GM12878 (cell line): ENCODE measurements at regions not wholly inside any gene's neighbourhood (a gene's known extent, or its start where the extent isn't known, plus 50 kb on each side); places are given as distances from the start of the nearest gene placed in this dataset.

Source experiments
- ATAC-seq: fragments of 200-7000 bp; cut with Tn5 transposase; 3 replicates; pipeline ENCODE4 v1.9.1; 2020; ENCODE audit warnings: mild to moderate bottlenecking, moderate library complexity
- BruUV-seq: library from RNA; stranded (reverse); fragments of 400-500 nt; replicated peaks from 2 replicates; lab custom pipeline; 2021; lab: Mats Ljungman, UMichigan
- CTCF ChIA-PET: fragments of 300-600 bp; sonication (Branson Sonifier 250); formaldehyde crosslinking; extraction: SDS; loops from one replicate; lab custom pipeline; 2021; ENCODE audit warnings: inconsistent platforms; lab: Yijun Ruan, JAX
- POLR2A ChIA-PET: fragments of 350-600 bp; formaldehyde crosslinking; extraction: SDS; loops from one replicate; lab custom pipeline; 2021; ENCODE audit warnings: inconsistent platforms; lab: Charles Lee
- RAD21 ChIA-PET: fragments of 300-600 bp; sonication (Branson Sonifier 250); formaldehyde crosslinking; loops from one replicate; lab custom pipeline; 2023; ENCODE audit warnings: antibody characterized with exemption; ENCODE audit not compliant: unreplicated experiment; lab: Charles Lee
- SMC1A ChIA-PET: fragments of 300-600 bp; sonication (Branson Sonifier 250); formaldehyde crosslinking; loops from one replicate; lab custom pipeline; 2023; ENCODE audit not compliant: unreplicated experiment, uncharacterized antibody; lab: Charles Lee
- DNase-seq: peaks from one replicate; pipeline ENCODE4 v3.0.0-alpha.2; 2011; ENCODE audit warnings: low read depth, low spot score
- FAIRE-seq: peaks from 3 replicates; lab custom pipeline; 2011; peaks lifted over from hg19 to GRCh38; lab: Jason Lieb, UNC
- H2AFZ ChIP-seq: 2 replicates; pipeline ENCODE4 v1.6.0; 2011; ENCODE audit warnings: low read depth, low read length, control low read depth; ENCODE audit not compliant: control insufficient read depth
- H3K27ac ChIP-seq: 2 replicates; pipeline ENCODE4 v1.5.1; 2011; ENCODE audit warnings: control low read depth; ENCODE audit not compliant: control insufficient read depth, insufficient read depth
- H3K27me3 ChIP-seq, 2 experiments: replicated peaks in 1 of 2; 2 replicates each; pipeline versions ENCODE4 v1.6.0 to v1.6.1; 2011; ENCODE audit warnings: low read length in 1 of 2; ENCODE audit not compliant: control insufficient read depth in 2 of 2, insufficient read depth in 2 of 2
- H3K36me3 ChIP-seq, 2 experiments: 2 replicates each; pipeline ENCODE4 v1.5.1; 2011; ENCODE audit warnings: low read length in 1 of 2; ENCODE audit not compliant: control insufficient read depth in 2 of 2, insufficient read depth in 2 of 2
- H3K4me1 ChIP-seq: 2 replicates; pipeline ENCODE4 v1.6.1; 2011; ENCODE audit warnings: mild to moderate bottlenecking, low read length, moderate library complexity, mixed read lengths; ENCODE audit not compliant: control insufficient read depth, insufficient read depth
- H3K4me2 ChIP-seq: 2 replicates; pipeline ENCODE4 v1.6.0; 2011; ENCODE audit warnings: control low read depth; ENCODE audit not compliant: control insufficient read depth, insufficient read depth
- H3K4me3 ChIP-seq: fragments of 200-600 bp; sonication (generic); 2 replicates; pipeline ENCODE4 v1.5.1; 2016
- H3K79me2 ChIP-seq: 2 replicates; pipeline ENCODE4 v1.6.0; 2011; ENCODE audit warnings: low read length; ENCODE audit not compliant: control insufficient read depth, insufficient read depth
- H3K9ac ChIP-seq: 2 replicates; pipeline ENCODE4 v1.8.0; 2011; ENCODE audit warnings: low read length, control low read depth, mixed read lengths; ENCODE audit not compliant: control insufficient read depth, insufficient read depth
- H3K9me3 ChIP-seq: replicated peaks from 3 replicates; pipeline ENCODE4 v1.5.1; 2011; ENCODE audit warnings: mild to moderate bottlenecking, low read length; ENCODE audit not compliant: control insufficient read depth, insufficient read depth
- H4K20me1 ChIP-seq: 2 replicates; pipeline ENCODE4 v1.6.0; 2011; ENCODE audit not compliant: control insufficient read depth, insufficient read depth
- FOS ChIP-seq: IDR thresholded peaks from 3 replicates; pipeline ENCODE4 v1.6.1; 2011; ENCODE audit warnings: borderline replicate concordance; ENCODE audit not compliant: insufficient read length; ENCODE audit errors: extremely low read depth
- IRF4 ChIP-seq: IDR thresholded peaks from 2 replicates; pipeline ENCODE4 v1.6.1; 2011; ENCODE audit warnings: low read depth, low read length
- KAT2A ChIP-seq: conservative IDR thresholded peaks from 2 replicates; pipeline ENCODE4 v1.6.1; 2011; ENCODE audit warnings: low read depth, low read length; ENCODE audit not compliant: control insufficient read depth
- MTA2 ChIP-seq: fragments of 450-650 bp; IDR thresholded peaks from 2 replicates; pipeline ENCODE4 v1.6.1; 2016; ENCODE audit warnings: low read depth, mild to moderate bottlenecking, moderate library complexity
- NR2F1 ChIP-seq: fragments of 450-650 bp; conservative IDR thresholded peaks from 2 replicates; pipeline ENCODE4 v1.6.1; 2017; ENCODE audit warnings: mild to moderate bottlenecking
- POLR2AphosphoS5 ChIP-seq: IDR thresholded peaks from 2 replicates; pipeline ENCODE4 v1.6.1; 2011; ENCODE audit warnings: mild to moderate bottlenecking, low read length, inconsistent platforms
- SIN3A ChIP-seq: IDR thresholded peaks from 2 replicates; pipeline ENCODE4 v1.6.1; 2012; ENCODE audit warnings: low read depth, low read length, improper control_type of control experiment
- SMAD5 ChIP-seq: IDR thresholded peaks from 2 replicates; pipeline ENCODE4 v1.6.1; 2016; ENCODE audit warnings: antibody characterized with exemption, low read depth
- SPI1 ChIP-seq: IDR thresholded peaks from 2 replicates; pipeline ENCODE4 v1.6.1; 2011; ENCODE audit warnings: low read depth, mild to moderate bottlenecking, low read length, moderate library complexity, borderline replicate concordance; ENCODE audit not compliant: insufficient read depth
- YY1 ChIP-seq: IDR thresholded peaks from 2 replicates; pipeline ENCODE4 v1.6.1; 2011; ENCODE audit warnings: low read depth, mild to moderate bottlenecking, low read length
- WGBS: methylation state at CpG from one replicate; pipeline ENCODE4 v1.1.6; 2016; ENCODE audit warnings: low lambda C conversion rate; ENCODE audit not compliant: insufficient replicate concordance, insufficient coverage; ENCODE audit errors: missing lambda C conversion rate; 5-methylcytosine and 5-hydroxymethylcytosine counted together
- in situ Hi-C: fragments of 300-500 bp; cut with MboI; formaldehyde crosslinking; loops from 9 replicates; pipeline ENCODE4 v1.14.3; 2018; ENCODE audit warnings: mixed read lengths
- intact Hi-C: fragments of 100-400 bp; cut with micrococcal nuclease; formaldehyde crosslinking; loops from one replicate; pipeline ENCODE4 v1.14.2; 2022; ENCODE audit not compliant: unreplicated experiment

DNA sequence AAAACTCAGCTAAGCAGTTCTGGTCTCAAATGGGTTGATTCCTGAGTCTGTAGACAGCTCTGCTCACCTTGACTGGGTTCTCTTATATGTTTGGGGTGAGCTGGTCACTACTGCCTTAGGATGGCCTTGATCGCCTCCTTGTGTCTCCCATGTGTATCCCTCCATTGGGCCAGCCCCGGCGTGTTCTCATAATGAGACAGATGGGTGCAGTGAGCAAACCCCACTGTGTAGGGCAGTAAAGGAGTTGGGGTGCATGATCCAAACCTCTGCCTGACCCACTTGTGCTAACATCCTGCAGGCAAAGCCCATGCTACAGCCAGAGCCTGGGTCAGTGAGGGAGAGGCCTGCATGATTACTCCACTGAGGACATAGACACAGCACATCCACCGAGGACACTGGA is 657.6 kb downstream of the BRD1 start:
- intact Hi-C loops (no loop called here), in situ Hi-C loops (loop anchor here (25.0 kb wide), 1 partner anchor 108 kb away; no protein-coding TSS in a partner anchor)
- 38% methylated on average over 4 of the region's 4 CpGs for WGBS
- no peaks in the 10 kb centered on the region for H3K36me3 ChIP-seq
- H3K9ac ChIP-seq = no peak overlapping the region
- CTCF ChIA-PET = interaction anchor here (0.6 kb wide), 1 partner anchor 189 kb away, joined by 3 read pairs; no protein-coding TSS in a partner anchor
- H3K27me3 ChIP-seq = no peaks in the 10 kb centered on the region
- DNase-seq (no peak), ATAC-seq (no peak), FAIRE-seq (no peak)
- POLR2A ChIA-PET = no interaction called here
- SMC1A ChIA-PET = no interaction called here
- H3K79me2 ChIP-seq = no peaks in the 10 kb centered on the region
- no peaks in the 10 kb centered on the region; the same call in 2 of the 3 replicates for H3K9me3 ChIP-seq
- TF ChIP-seq SPI1 (no peak), SMAD5 (no peak), SIN3A (no peak), KAT2A (no peak), POLR2AphosphoS5 (no peak), IRF4 (no peak), NR2F1 (no peak), MTA2 (no peak)
- no peak overlapping the region for H3K27ac ChIP-seq
- no peak overlapping the region for H2AFZ ChIP-seq
- no peaks in the 10 kb centered on the region for H3K4me1 ChIP-seq
- RAD21 ChIA-PET = no interaction called here
- no peaks in the 10 kb centered on the region for H4K20me1 ChIP-seq
- BruUV-seq = no TSS peak
- no peak overlapping the region for H3K4me3 ChIP-seq
- no peak overlapping the region for H3K4me2 ChIP-seq

GRCh38 chr22:49169074-49169744 is 658.5 kb downstream of the BRD1 start:
- FAIRE-seq = no peak
- H3K27ac ChIP-seq = no peak overlapping the region
- no peak for DNase-seq
- intact Hi-C loops (no loop called here), in situ Hi-C loops (loop anchor here (25.0 kb wide), 1 partner anchor 107 kb away; no protein-coding TSS in a partner anchor)
- H3K4me3 ChIP-seq = no peak overlapping the region
- no peak overlapping the region for H2AFZ ChIP-seq
- POLR2A ChIA-PET = no interaction called here
- no peaks in the 10 kb centered on the region for H3K36me3 ChIP-seq
- no peaks in the 10 kb centered on the region; the same call in 2 of the 3 replicates for H3K9me3 ChIP-seq
- no peak for ATAC-seq
- TF ChIP-seq YY1 (no peak), SPI1 (no peak), FOS (no peak)
- no peaks in the 10 kb centered on the region for H3K79me2 ChIP-seq
- no TSS peak for BruUV-seq
- SMC1A ChIA-PET = no interaction called here
- WGBS = 15% methylated on average over 16 of the region's 16 CpGs
- no peak overlapping the region for H3K9ac ChIP-seq
- H4K20me1 ChIP-seq = no peaks in the 10 kb centered on the region
- H3K27me3 ChIP-seq = no peaks in the 10 kb centered on the region
- no peak overlapping the region for H3K4me2 ChIP-seq
- H3K4me1 ChIP-seq = no peaks in the 10 kb centered on the region
- CTCF ChIA-PET = no interaction called here
- RAD21 ChIA-PET = no interaction called here
